ENCODE measurements at regions not wholly inside any gene's neighbourhood (a gene's known extent, or its start where the extent isn't known, plus 50 kb on each side); places are given as distances from the start of the nearest gene placed in this dataset.
"Not testable (repeated sequence)": the region's sequence is repeated elsewhere in the genome, so short reads cannot be mapped to it uniquely, and the experiment has no call there.

DNA sequence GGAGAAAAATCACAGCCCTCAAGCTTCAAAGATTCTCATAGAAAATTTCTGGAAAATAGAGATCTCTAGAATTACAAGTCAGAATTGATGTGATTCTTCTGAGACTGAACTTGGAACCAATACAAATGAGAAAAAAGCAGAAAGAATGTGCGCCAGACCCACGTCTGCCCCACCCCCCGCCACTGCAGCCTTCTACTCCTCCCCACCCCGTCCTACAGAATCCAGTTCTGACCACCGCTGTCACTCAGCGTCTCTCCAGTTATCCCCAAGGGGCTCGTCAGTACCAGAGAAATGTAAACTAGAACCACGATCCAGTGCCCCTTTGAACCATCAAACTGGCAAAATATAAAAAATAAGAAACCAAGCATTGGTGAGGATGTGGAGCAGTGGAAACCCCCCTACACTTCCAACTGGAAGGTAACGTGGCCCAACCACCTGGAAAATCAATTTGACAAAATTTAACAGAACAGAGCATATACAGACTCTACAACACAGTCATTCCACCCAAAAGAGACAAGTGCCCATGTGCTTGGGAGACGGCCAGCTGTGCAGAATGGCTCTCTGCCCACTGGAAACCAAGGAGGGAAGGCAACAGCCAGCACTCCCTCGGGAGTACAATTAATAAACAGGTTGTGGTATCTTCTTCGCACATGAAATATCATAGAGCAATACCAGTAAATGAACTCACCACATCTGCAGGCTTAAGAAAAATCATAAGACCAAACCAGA, 397.9 kb downstream of the TNS3 start:
- no peaks in the 10 kb centered on the region for H3K9me3 ChIP-seq (ENCODE audit: low read depth)
- H3K9me2 ChIP-seq (ENCODE audit: insufficient read depth), result no peaks in the 10 kb centered on the region
- no peaks in the 10 kb centered on the region for H3K79me2 ChIP-seq (ENCODE audit: insufficient read depth)
- 0 out of 2 replicates have a peak, but pooled peaks cover 3% of the 10 kb centered on the region for H3F3A ChIP-seq (ENCODE audit: insufficient read depth)
- H4K20me1 ChIP-seq (ENCODE audit: insufficient read depth), result no peaks in the 10 kb centered on the region
- H3K4me2 ChIP-seq (ENCODE audit: unreplicated experiment), result no peak overlapping the region
- H2AFZ ChIP-seq, result no peak overlapping the region
- no peak overlapping the region for H3K9ac ChIP-seq
- H3K27ac ChIP-seq, result no peak overlapping the region
- no peaks in the 10 kb centered on the region; the same call in 1 of the 2 replicates for H3K27me3 ChIP-seq (replicated peaks; ENCODE audit: insufficient read depth)
- in situ Hi-C loops (cut with MboI), result loop anchor here (25.0 kb wide), 1 partner anchor 1272 kb away; the partner anchor contains the start of gene IGFBP3
- no peak overlapping the region for H3K4me3 ChIP-seq
- TF ChIP-seq EZH2 (IDR thresholded peaks at IDR 0.05; ENCODE audit: insufficient read depth, poor library complexity, severe bottlenecking) (no peak), EZH2phosphoT487 (IDR thresholded peaks at IDR 0.05; ENCODE audit: insufficient read depth, low read depth) (no peak)
- WGBS, 2 experiments (ENCODE audit: low coverage in 1 of 2, low lambda C conversion rate in 2 of 2, missing lambda C conversion rate in 2 of 2), result 66 to 67% methylated on average over 10 to 12 of the region's 12 CpGs
- H3K4me1 ChIP-seq (ENCODE audit: insufficient read depth), result peaks cover 10% of the 10 kb centered on the region
- no peak for DNase-seq
- no peaks in the 10 kb centered on the region for H3K36me3 ChIP-seq (ENCODE audit: low read depth)

DNA sequence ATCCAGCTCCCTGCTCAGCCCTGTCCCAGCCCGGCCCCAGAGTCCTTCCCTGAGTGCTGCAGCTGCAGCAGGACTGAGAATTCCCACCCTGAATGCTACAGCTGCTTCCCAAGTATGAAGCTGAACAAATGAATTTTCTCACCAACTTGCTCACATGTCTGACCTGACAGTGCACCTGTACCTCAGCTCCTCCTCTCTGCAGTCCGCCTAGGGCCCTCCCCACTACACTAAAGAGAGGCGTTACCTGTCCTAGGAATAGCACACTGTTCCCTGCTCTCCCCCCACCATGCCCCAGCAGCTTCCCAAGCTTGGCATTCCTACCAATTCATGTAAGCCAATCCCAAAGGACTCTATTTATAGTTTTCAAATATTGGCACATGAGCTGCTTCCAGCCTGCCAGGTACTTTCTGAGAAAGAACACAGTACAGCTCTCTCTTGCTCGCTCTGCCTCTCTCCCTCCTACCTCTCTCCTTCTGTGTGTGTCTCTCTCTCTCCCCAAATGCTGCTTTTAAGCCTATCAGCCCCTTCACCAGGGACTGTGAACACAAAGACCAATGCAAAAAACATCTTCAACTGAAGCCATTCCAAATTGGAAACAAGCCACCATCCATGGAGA, 400.1 kb downstream of the TNS3 start:
- in situ Hi-C loops (cut with MboI), result loop anchor here (25.0 kb wide), 1 partner anchor 1270 kb away; the partner anchor contains the start of gene IGFBP3
- H2AFZ ChIP-seq, result no peak overlapping the region
- H3K36me3 ChIP-seq (ENCODE audit: low read depth), result no peaks in the 10 kb centered on the region
- H3K27ac ChIP-seq, result no peak overlapping the region
- H3K4me1 ChIP-seq (ENCODE audit: insufficient read depth), result peaks cover 10% of the 10 kb centered on the region
- no peaks in the 10 kb centered on the region for H4K20me1 ChIP-seq (ENCODE audit: insufficient read depth)
- no peak overlapping the region for H3K9ac ChIP-seq
- H3F3A ChIP-seq (ENCODE audit: insufficient read depth), result 0 out of 2 replicates have a peak, but pooled peaks cover 3% of the 10 kb centered on the region
- TF ChIP-seq EZH2phosphoT487 (IDR thresholded peaks at IDR 0.05; ENCODE audit: insufficient read depth, low read depth) (no peak), EZH2 (IDR thresholded peaks at IDR 0.05; ENCODE audit: insufficient read depth, poor library complexity, severe bottlenecking) (no peak)
- H3K4me3 ChIP-seq, result no peak overlapping the region
- WGBS, 2 experiments (ENCODE audit: low coverage in 1 of 2, low lambda C conversion rate in 2 of 2, missing lambda C conversion rate in 2 of 2), result 85 to 96% methylated on average over 4 of the region's 4 CpGs
- H3K9me3 ChIP-seq (ENCODE audit: low read depth), result no peaks in the 10 kb centered on the region
- no peaks in the 10 kb centered on the region for H3K9me2 ChIP-seq (ENCODE audit: insufficient read depth)
- no peaks in the 10 kb centered on the region for H3K79me2 ChIP-seq (ENCODE audit: insufficient read depth)
- DNase-seq, result no peak
- no peak overlapping the region for H3K4me2 ChIP-seq (ENCODE audit: unreplicated experiment)
- no peaks in the 10 kb centered on the region for H3K27me3 ChIP-seq (replicated peaks; ENCODE audit: insufficient read depth)

DNA sequence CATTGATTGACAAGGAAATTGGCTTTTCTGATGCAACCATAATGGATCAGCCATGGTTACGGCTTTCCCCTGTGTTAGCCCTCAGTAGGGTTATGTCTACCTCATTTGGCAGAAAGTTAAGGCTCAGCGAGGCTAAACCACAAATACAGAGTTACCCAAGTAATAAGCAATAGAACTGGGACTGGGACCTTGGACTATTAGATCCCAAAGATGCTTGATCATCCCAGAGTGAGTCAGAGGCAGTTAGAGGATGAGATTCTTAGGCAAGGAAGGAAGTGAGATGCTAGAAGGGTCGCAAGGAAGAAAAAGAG, 401.4 kb downstream of the TNS3 start:
- in situ Hi-C loops (cut with MboI), result loop anchor here (25.0 kb wide), 1 partner anchor 1268 kb away; the partner anchor contains the start of gene IGFBP3
- 48 to 49% methylated on average over 3 of the region's 3 CpGs for WGBS, 2 experiments (ENCODE audit: low coverage in 1 of 2, low lambda C conversion rate in 2 of 2, missing lambda C conversion rate in 2 of 2)
- TF ChIP-seq EZH2 (IDR thresholded peaks at IDR 0.05; ENCODE audit: insufficient read depth, poor library complexity, severe bottlenecking) (no peak), EZH2phosphoT487 (IDR thresholded peaks at IDR 0.05; ENCODE audit: insufficient read depth, low read depth) (no peak)

DNA sequence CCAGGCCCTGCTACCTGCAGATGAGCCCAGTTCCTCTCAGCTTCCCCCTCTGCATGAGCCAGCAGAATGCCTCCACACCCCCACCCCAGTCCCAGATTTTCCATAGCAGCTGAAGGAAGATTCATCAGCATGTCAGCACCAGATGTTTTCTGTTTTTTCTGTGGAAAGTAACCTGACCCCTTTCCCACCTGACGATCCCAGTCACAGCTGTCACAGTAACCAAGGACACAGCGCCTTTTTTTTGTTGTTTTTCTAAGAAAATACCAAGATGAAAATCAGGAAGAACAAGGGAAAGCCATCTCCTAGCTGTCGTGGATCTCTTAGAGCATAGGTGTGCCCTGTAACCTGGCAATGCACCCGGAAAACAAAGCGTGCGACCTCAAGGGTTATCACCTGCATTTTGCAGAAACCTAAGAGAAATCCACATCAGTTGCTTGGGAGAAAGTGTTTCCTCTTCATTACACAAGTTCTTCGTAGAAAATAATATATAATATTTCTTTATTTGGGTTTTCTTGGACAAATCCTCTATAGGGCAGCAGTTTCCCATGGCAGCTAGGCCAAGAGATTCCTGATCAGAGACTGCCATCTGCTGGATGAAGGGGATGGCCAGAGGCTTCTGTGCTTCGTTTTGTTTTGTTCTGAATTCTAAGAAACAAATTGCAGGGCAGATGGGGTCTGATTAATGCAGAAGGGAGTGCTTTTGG, 401.9 kb downstream of the TNS3 start:
- no peak overlapping the region for H3K4me3 ChIP-seq
- H3K4me2 ChIP-seq (ENCODE audit: unreplicated experiment), result peak overlapping the region; percentile 11
- WGBS, 2 experiments (ENCODE audit: low coverage in 1 of 2, low lambda C conversion rate in 2 of 2, missing lambda C conversion rate in 2 of 2), result 35 to 36% methylated on average over 8 of the region's 8 CpGs
- H3K4me1 ChIP-seq (ENCODE audit: insufficient read depth), result peaks cover 10% of the 10 kb centered on the region
- H3F3A ChIP-seq (ENCODE audit: insufficient read depth), result 0 out of 2 replicates have a peak, but pooled peaks cover 1% of the 10 kb centered on the region
- H3K27me3 ChIP-seq (replicated peaks; ENCODE audit: insufficient read depth), result no peaks in the 10 kb centered on the region
- H3K9me3 ChIP-seq (ENCODE audit: low read depth), result no peaks in the 10 kb centered on the region
- H3K36me3 ChIP-seq (ENCODE audit: low read depth), result no peaks in the 10 kb centered on the region
- no peak overlapping the region for H3K27ac ChIP-seq
- in situ Hi-C loops (cut with MboI), result loop anchor here (25.0 kb wide), 1 partner anchor 1268 kb away; the partner anchor contains the start of gene IGFBP3
- H3K9me2 ChIP-seq (ENCODE audit: insufficient read depth), result no peaks in the 10 kb centered on the region
- 0 out of 2 replicates have a peak overlapping the region, but pooled peaks have one; percentile 7 for H2AFZ ChIP-seq
- no peaks in the 10 kb centered on the region for H4K20me1 ChIP-seq (ENCODE audit: insufficient read depth)
- H3K79me2 ChIP-seq (ENCODE audit: insufficient read depth), result no peaks in the 10 kb centered on the region
- TF ChIP-seq EZH2 (IDR thresholded peaks at IDR 0.05; ENCODE audit: insufficient read depth, poor library complexity, severe bottlenecking) (no peak), EZH2phosphoT487 (IDR thresholded peaks at IDR 0.05; ENCODE audit: insufficient read depth, low read depth) (no peak)
- H3K9ac ChIP-seq, result peak overlapping the region; percentile 10; the same call in 1 of the 2 replicates
- DNase-seq, result peak; percentile 81

More for the DNA sequence above, 401.4 kb downstream of the TNS3 start:
- Histone ChIP-seq H2AFZ (no peak overlapping the region), H3K4me1 (ENCODE audit: insufficient read depth) (peaks cover 10% of the 10 kb centered on the region), H3K4me2 (ENCODE audit: unreplicated experiment) (peak overlapping the region; percentile 11), H3K9ac (no peak overlapping the region), H3K79me2 (ENCODE audit: insufficient read depth) (no peaks in the 10 kb centered on the region), H3K36me3 (ENCODE audit: low read depth) (no peaks in the 10 kb centered on the region), H4K20me1 (ENCODE audit: insufficient read depth) (no peaks in the 10 kb centered on the region), H3K4me3 (no peak overlapping the region), H3K9me3 (ENCODE audit: low read depth) (no peaks in the 10 kb centered on the region), H3F3A (ENCODE audit: insufficient read depth) (0 out of 2 replicates have a peak, but pooled peaks cover 3% of the 10 kb centered on the region), H3K9me2 (ENCODE audit: insufficient read depth) (no peaks in the 10 kb centered on the region), H3K27ac (no peak overlapping the region), H3K27me3 (replicated peaks; ENCODE audit: insufficient read depth) (no peaks in the 10 kb centered on the region)
- peak; percentile 30 for DNase-seq

DNA sequence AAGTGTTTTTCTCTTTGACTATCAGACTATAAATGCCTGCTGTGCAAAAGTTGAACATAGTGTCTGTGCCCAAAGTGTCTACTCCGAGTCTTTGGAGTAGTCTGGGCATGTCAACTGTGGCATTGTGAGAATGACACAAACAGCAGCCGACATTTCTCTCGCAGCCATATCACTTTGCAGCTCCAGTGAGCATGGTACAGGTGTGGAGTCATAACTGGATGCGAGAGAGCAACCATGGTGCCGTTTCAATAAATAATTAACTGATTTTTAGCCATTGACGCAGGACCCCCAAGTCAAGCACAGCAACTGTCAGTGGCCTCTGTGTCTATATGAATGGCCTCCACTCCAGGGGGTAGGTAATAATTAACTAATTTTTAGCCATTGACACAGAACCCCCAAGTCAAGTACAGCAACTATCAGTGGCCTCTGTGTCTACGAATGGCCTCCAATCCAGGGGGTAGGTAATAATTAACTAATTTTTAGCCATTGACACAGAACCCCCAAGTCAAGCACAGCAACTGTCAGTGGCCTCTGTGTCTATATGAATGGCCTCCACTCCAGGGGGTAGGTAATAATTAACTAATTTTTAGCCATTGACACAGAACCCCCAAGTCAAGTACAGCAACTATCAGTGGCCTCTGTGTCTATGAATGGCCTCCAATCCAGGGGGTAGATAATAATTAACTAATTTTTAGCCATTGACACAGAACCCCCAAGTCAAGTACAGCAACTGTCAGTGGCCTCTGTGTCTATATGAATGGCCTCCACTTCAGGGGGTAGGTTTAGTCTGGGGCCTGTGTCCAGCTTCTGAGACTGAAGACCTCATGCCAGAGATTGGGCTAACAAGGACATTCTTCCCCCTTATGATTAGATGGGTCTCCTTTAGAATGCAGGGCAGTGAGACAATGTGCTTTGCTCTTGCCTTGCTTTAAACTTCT, 409.0 kb downstream of the TNS3 start:
- H3K9ac ChIP-seq; H3F3A ChIP-seq (ENCODE audit: insufficient read depth); H3K27ac ChIP-seq; H3K9me3 ChIP-seq (ENCODE audit: low read depth); H2AFZ ChIP-seq; in situ Hi-C loops (cut with MboI); DNase-seq; H3K27me3 ChIP-seq (replicated peaks; ENCODE audit: insufficient read depth); H3K36me3 ChIP-seq (ENCODE audit: low read depth); H3K79me2 ChIP-seq (ENCODE audit: insufficient read depth); H3K9me2 ChIP-seq (ENCODE audit: insufficient read depth); H3K4me3 ChIP-seq; H3K4me1 ChIP-seq (ENCODE audit: insufficient read depth); H3K4me2 ChIP-seq (ENCODE audit: unreplicated experiment); H4K20me1 ChIP-seq (ENCODE audit: insufficient read depth): not testable (repeated sequence)
- 87 to 90% methylated on average over 6 to 7 of the region's 7 CpGs for WGBS, 2 experiments (ENCODE audit: low coverage in 1 of 2, low lambda C conversion rate in 2 of 2, missing lambda C conversion rate in 2 of 2)

All from GM23248 (cell line).